GM12875 (cell line): ENCODE measurements at regions not wholly inside any gene's neighbourhood (a gene's known extent, or its start where the extent isn't known, plus 50 kb on each side); places are given as distances from the start of the nearest gene placed in this dataset.

Experiments
- H3K4me3 ChIP-seq: one replicate; pipeline ENCODE4 v1.5.1; 2011; ENCODE audit warnings: low read depth, low read length, control low read depth
- CTCF ChIP-seq: IDR thresholded peaks from 2 replicates; pipeline ENCODE4 v1.5.1; 2011; ENCODE audit warnings: low read depth, mild to moderate bottlenecking, control low read depth, inconsistent platforms, low read length, moderate library complexity, borderline replicate concordance; ENCODE audit not compliant: insufficient read depth

GRCh38 chrX:122857734-122858133 is 326.3 kb upstream of the GRIA3 start:
- no peak for TF ChIP-seq CTCF
- no peak overlapping the region for H3K4me3 ChIP-seq

- no peak overlapping the region for H3K4me3 ChIP-seq
- TF ChIP-seq CTCF: no peak
These were observed 321.0 kb upstream of the GRIA3 start for GRCh38 chrX:122863067-122863466.

GRCh38 chrX:122866532-122866931 is 317.5 kb upstream of the GRIA3 start:
- no peak for TF ChIP-seq CTCF
- H3K4me3 ChIP-seq: no peak overlapping the region

DNA sequence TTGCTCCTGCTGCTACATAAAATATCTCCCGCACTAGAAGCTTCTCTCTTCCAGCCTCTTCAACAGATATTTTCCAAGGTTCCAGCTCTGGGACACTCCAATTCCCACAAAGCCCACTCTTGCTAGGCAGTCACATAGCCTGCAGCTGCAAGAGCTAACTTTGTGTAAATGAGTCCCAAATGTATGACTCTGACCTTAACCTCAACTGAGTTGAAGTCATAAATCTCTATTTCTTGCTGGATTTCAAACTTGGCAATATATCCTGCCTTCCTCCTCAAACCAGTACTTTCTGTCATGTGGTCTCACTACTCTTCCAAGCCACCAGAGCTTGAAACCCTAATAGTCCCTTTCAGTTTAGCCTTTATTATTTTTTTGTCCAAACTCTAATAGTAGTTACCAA is 315.4 kb upstream of the GRIA3 start:
- TF ChIP-seq CTCF: no peak
- H3K4me3 ChIP-seq: no peak overlapping the region

DNA sequence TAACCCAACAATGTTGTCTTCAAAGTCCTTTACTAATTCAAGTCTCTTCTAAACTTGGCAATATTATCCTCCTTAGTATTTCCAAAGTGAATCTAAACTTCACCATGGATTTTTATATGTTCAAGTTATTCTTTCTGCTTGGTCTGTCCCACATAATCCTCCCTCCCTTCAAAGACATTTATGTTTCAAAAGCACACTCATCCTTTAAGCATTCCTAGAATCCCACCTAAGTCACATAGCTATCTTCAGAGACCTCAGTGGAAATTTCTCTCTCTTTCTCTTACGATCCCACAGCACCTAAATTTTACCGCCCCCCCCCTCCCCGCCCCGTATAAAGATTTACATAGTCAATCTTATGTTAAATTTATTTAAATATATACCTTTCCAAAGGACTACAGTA is 314.9 kb upstream of the GRIA3 start:
- H3K4me3 ChIP-seq: no peak overlapping the region
- no peak for TF ChIP-seq CTCF

DNA sequence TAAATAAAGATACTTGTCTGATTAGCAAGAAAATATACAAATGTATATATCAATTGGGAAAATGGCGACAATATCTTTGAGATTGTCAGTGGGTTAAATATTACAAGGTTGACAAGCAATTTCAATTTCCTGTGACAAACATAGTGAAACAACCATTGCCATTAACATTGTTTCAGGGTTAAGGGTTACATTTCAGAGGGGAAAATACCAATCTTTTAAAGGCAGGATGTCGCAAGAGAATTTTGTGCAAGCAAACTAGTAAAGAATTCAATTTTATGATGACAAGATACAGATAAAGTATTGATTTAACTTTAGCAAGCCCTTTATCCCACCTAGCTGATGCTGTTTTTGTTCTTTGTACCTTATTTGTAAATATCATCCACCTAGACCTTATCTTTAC is 305.8 kb upstream of the GRIA3 start:
- no peak overlapping the region for H3K4me3 ChIP-seq
- no peak for TF ChIP-seq CTCF

DNA sequence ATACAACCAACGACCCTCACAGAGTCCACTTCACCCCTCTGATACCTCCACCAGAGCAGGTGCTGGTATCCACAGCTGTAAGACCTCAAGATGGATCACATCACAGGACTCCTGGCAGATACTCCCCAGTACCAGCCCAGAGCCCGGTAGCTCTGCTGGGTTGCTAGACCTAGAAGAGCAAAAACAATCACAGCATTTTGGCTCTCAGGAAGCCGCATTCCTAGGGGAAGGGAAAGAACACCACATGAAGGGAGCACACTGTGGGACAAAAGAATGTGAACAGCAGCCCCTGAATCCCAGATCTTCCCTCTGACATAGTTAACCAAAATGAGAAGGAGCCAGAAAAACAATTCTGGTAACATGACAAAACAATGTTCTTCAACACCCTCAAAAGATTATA is 303.1 kb upstream of the GRIA3 start:
- TF ChIP-seq CTCF: no peak
- H3K4me3 ChIP-seq: no peak overlapping the region
